ENCODE measurements at regions not wholly inside any gene's neighbourhood (a gene's known extent, or its start where the extent isn't known, plus 50 kb on each side); places are given as distances from the start of the nearest gene placed in this dataset.

GRCh38 chr5:8034852-8035251 is 165.9 kb downstream of the MTRR start:
- Histone ChIP-seq H3K4me1 (no peaks in the 10 kb centered on the region), H3K9me3 (no peaks in the 10 kb centered on the region), H3K4me3 (no peak overlapping the region), H3K27ac (no peak overlapping the region), H3K4me2 (no peak overlapping the region)
- TF ChIP-seq USF2 (IDR thresholded peaks at IDR 0.05) (no peak), REST (IDR thresholded peaks at IDR 0.05) (no peak), KDM5A (IDR thresholded peaks at IDR 0.05) (no peak), RFX5 (IDR thresholded peaks at IDR 0.05) (no peak), NPAS2 (CRISPR knock-in tag; IDR thresholded peaks at IDR 0.05; ENCODE audit: borderline replicate concordance) (no peak), TFCP2L1 (CRISPR knock-in tag; IDR thresholded peaks at IDR 0.05) (no peak), SMC3 (IDR thresholded peaks at IDR 0.05) (no peak), JUN (IDR thresholded peaks at IDR 0.05) (no peak), EHF (CRISPR knock-in tag; IDR thresholded peaks at IDR 0.05) (no peak), JUNB (IDR thresholded peaks at IDR 0.05) (no peak), HDAC2 (IDR thresholded peaks at IDR 0.05) (no peak), FOSB (CRISPR knock-in tag; IDR thresholded peaks at IDR 0.05) (no peak), EHMT2 (IDR thresholded peaks at IDR 0.05; ENCODE audit: low read depth) (no peak), NFE2L2 (conservative IDR thresholded peaks at IDR 0.05; ENCODE audit: low read length) (no peak), RARB (CRISPR knock-in tag; IDR thresholded peaks at IDR 0.05) (no peak), MAZ (IDR thresholded peaks at IDR 0.05; ENCODE audit: borderline replicate concordance, low read depth, low read length) (no peak), FOSL2 (IDR thresholded peaks at IDR 0.05) (no peak), FOSL2 (CRISPR knock-in tag; IDR thresholded peaks at IDR 0.05) (no peak)
- ATAC-seq (no peak), FAIRE-seq (no peak), DNase-seq (ENCODE audit: low read depth in 1 of 2, low spot score in 1 of 2) (no peak)
- CTCF ChIA-PET = no interaction called here
- WGBS (ENCODE audit: missing lambda C conversion rate) = 0% methylated on average over 3 of the region's 6 CpGs
- POLR2A ChIA-PET = no interaction called here

- ChIA-PET POLR2A (no interaction called here), CTCF (interaction anchor here (1.0 to 1.3 kb wide), 2 partner anchors 11 to 62 kb away, joined by 3 to 5 read pairs; no protein-coding TSS in a partner anchor)
- DNase-seq (ENCODE audit: low read depth in 1 of 2, low spot score in 1 of 2) (no peak), FAIRE-seq (no peak), ATAC-seq (no peak)
- Histone ChIP-seq H3K9me3 (no peaks in the 10 kb centered on the region), H3K4me2 (no peak overlapping the region), H3K27ac (no peak overlapping the region), H3K4me3 (no peak overlapping the region), H3K4me1 (no peaks in the 10 kb centered on the region)
- 2% methylated on average over 1 of the region's 1 CpG for WGBS (ENCODE audit: missing lambda C conversion rate)
- TF ChIP-seq MAX (IDR thresholded peaks at IDR 0.05) (no peak), POLR2A (IDR thresholded peaks at IDR 0.05; ENCODE audit: low read length) (no peak), BCL3 (IDR thresholded peaks at IDR 0.05) (no peak), ATOH8 (CRISPR knock-in tag; IDR thresholded peaks at IDR 0.05; ENCODE audit: low read depth) (no peak), POLR2AphosphoS2 (conservative IDR thresholded peaks at IDR 0.05; ENCODE audit: low read length) (no peak), ZC3H11A (IDR thresholded peaks at IDR 0.05) (no peak), JUN (IDR thresholded peaks at IDR 0.05) (no peak), FOSB (CRISPR knock-in tag; IDR thresholded peaks at IDR 0.05) (no peak), CBX2 (IDR thresholded peaks at IDR 0.05; ENCODE audit: borderline replicate concordance, low read depth) (no peak), NR3C1 (IDR thresholded peaks at IDR 0.05) (no peak), HES2 (IDR thresholded peaks at IDR 0.05) (no peak), RCOR1 (IDR thresholded peaks at IDR 0.05; ENCODE audit: low read depth, low read length) (no peak), NPAS2 (CRISPR knock-in tag; IDR thresholded peaks at IDR 0.05; ENCODE audit: borderline replicate concordance) (no peak), ELK1 (IDR thresholded peaks at IDR 0.05; ENCODE audit: low read depth, low read length) (no peak), REST (IDR thresholded peaks at IDR 0.05) (no peak)
These were observed 180.0 kb downstream of the MTRR start for GRCh38 chr5:8048920-8049319.
